Fibroblast of lung (primary cell): ENCODE measurements at regions not wholly inside any gene's neighbourhood (a gene's known extent, or its start where the extent isn't known, plus 50 kb on each side); places are given as distances from the start of the nearest gene placed in this dataset.

ENCODE experiments used
- DNase-seq, 2 donors: peaks; one replicate each; pipeline versions ENCODE4 v3.0.0 to v3.0.0-alpha.2; 2010; ENCODE audit warnings: low read depth in 2 of 2
- H2AFZ ChIP-seq: 2 replicates; pipeline ENCODE4 v1.5.1; 2012; ENCODE audit warnings: low read length, control low read depth, inconsistent platforms
- H3K27ac ChIP-seq: 2 replicates; pipeline ENCODE4 v1.5.1; 2011; ENCODE audit warnings: low read length, control low read depth; ENCODE audit not compliant: insufficient read depth
- H3K27me3 ChIP-seq: 2 replicates; pipeline ENCODE4 v1.5.1; 2011; ENCODE audit warnings: mild to moderate bottlenecking, low read length; ENCODE audit not compliant: control insufficient read depth, insufficient read depth
- H3K36me3 ChIP-seq: 2 replicates; pipeline ENCODE4 v1.5.1; 2011; ENCODE audit warnings: low read length; ENCODE audit not compliant: control insufficient read depth, insufficient read depth
- H3K4me1 ChIP-seq: 2 replicates; pipeline ENCODE4 v1.5.1; 2011; ENCODE audit warnings: low read length; ENCODE audit not compliant: control insufficient read depth, insufficient read depth; ENCODE audit errors: extremely low read depth
- H3K4me2 ChIP-seq: 2 replicates; pipeline ENCODE4 v1.5.1; 2011; ENCODE audit warnings: low read length, control low read depth; ENCODE audit not compliant: insufficient read depth; ENCODE audit errors: extremely low read depth
- H3K4me3 ChIP-seq, 4 experiments: fragments of 200-600 bp in 1 of 4; sonication (generic) in 1 of 4; replicated peaks in 1 of 4; 2 replicates each; pipeline ENCODE4 v1.5.1; 2011 to 2016; ENCODE audit warnings: low read length in 4 of 4, low read depth in 3 of 4, mild to moderate bottlenecking in 3 of 4, control low read depth in 2 of 4, inconsistent platforms in 1 of 4, mixed read lengths in 1 of 4; ENCODE audit not compliant: insufficient read depth in 1 of 4; ENCODE audit errors: control extremely low read depth in 1 of 4
- H3K79me2 ChIP-seq: 2 replicates; pipeline ENCODE4 v1.5.1; 2012; ENCODE audit warnings: mild to moderate bottlenecking, low read length, inconsistent platforms; ENCODE audit not compliant: control insufficient read depth, insufficient read depth
- H3K9ac ChIP-seq: 2 replicates; pipeline ENCODE4 v1.5.1; 2011; ENCODE audit warnings: mild to moderate bottlenecking, low read length, control low read depth; ENCODE audit not compliant: insufficient read depth
- H3K9me3 ChIP-seq: 2 replicates; pipeline ENCODE4 v1.5.1; 2012; ENCODE audit warnings: low read depth, low read length; ENCODE audit not compliant: control insufficient read depth, insufficient read depth
- H4K20me1 ChIP-seq: 2 replicates; pipeline ENCODE4 v1.5.1; 2011; ENCODE audit warnings: low read length; ENCODE audit not compliant: control insufficient read depth, insufficient read depth; ENCODE audit errors: extremely low read depth
- EZH2 ChIP-seq: IDR thresholded peaks from 2 replicates; pipeline ENCODE4 v1.5.1; 2012; ENCODE audit warnings: low read length, control low read depth, mild to moderate bottlenecking; ENCODE audit errors: missing control alignments
- TF ChIP-seq, protein P1 (sequence below), 2 donors: IDR thresholded peaks in 1 of 2; conservative IDR thresholded peaks in 1 of 2; 1 replicate in 1 of 2; 2 replicates in 1 of 2; pipeline ENCODE4 v1.5.1; 2011 to 2012; ENCODE audit warnings: low read length in 2 of 2, control low read depth in 1 of 2, inconsistent platforms in 1 of 2, low read depth in 1 of 2, mild to moderate bottlenecking in 1 of 2

- TF ChIP-seq, protein P1, sequence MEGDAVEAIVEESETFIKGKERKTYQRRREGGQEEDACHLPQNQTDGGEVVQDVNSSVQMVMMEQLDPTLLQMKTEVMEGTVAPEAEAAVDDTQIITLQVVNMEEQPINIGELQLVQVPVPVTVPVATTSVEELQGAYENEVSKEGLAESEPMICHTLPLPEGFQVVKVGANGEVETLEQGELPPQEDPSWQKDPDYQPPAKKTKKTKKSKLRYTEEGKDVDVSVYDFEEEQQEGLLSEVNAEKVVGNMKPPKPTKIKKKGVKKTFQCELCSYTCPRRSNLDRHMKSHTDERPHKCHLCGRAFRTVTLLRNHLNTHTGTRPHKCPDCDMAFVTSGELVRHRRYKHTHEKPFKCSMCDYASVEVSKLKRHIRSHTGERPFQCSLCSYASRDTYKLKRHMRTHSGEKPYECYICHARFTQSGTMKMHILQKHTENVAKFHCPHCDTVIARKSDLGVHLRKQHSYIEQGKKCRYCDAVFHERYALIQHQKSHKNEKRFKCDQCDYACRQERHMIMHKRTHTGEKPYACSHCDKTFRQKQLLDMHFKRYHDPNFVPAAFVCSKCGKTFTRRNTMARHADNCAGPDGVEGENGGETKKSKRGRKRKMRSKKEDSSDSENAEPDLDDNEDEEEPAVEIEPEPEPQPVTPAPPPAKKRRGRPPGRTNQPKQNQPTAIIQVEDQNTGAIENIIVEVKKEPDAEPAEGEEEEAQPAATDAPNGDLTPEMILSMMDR (conservative IDR thresholded peaks at IDR 0.05 in 1 of 2, IDR thresholded peaks at IDR 0.05 in 1 of 2; ENCODE audit: low read depth in 1 of 2, low read length in 2 of 2): no peak
- no peak for TF ChIP-seq EZH2
- no peaks in the 10 kb centered on the region for H4K20me1 ChIP-seq
- no peaks in the 10 kb centered on the region for H3K4me1 ChIP-seq
- no peaks in the 10 kb centered on the region for H3K36me3 ChIP-seq
- H3K9me3 ChIP-seq: no peaks in the 10 kb centered on the region
- H3K27me3 ChIP-seq: no peaks in the 10 kb centered on the region
- no peaks in the 10 kb centered on the region for H3K79me2 ChIP-seq
- no peak overlapping the region for H3K9ac ChIP-seq
- no peak overlapping the region for H3K27ac ChIP-seq
- no peak for DNase-seq
- no peak overlapping the region for H2AFZ ChIP-seq
- H3K4me3 ChIP-seq: no peak overlapping the region
- no peak overlapping the region for H3K4me2 ChIP-seq
Measured at GRCh38 chr5:7245121-7245651, 150.8 kb upstream of the ADCY2 start.

GRCh38 chr5:7246287-7246686, 149.7 kb upstream of the ADCY2 start:
- H2AFZ ChIP-seq: no peak overlapping the region

DNA sequence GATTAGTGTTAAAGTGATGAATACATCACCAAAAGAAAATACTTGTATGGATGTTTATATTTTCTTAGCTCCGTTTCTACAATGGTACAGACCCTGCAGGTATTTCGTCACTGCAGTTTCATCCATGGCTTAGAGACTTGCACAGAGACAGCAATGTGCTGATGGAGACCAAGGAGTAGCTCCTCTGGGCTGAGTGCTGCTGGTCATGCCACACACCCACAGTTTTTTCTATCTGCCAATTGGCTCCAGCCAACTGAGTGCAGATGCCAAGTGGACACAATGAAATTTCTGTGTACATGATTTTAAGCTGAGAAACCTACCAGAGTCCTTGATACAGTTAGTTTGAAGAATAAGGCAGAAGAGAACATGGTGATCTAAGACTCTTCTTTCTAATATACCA, 145.9 kb upstream of the ADCY2 start:
- Histone ChIP-seq H3K4me2 (no peak overlapping the region), H3K27ac (no peak overlapping the region)
- DNase-seq: no peak

More at GRCh38 chr5:7246287-7246686, 149.7 kb upstream of the ADCY2 start:
- Histone ChIP-seq H4K20me1 (no peaks in the 10 kb centered on the region), H3K9ac (no peak overlapping the region), H3K36me3 (no peaks in the 10 kb centered on the region), H3K79me2 (no peaks in the 10 kb centered on the region), H3K4me2 (no peak overlapping the region), H3K27me3 (no peaks in the 10 kb centered on the region), H3K4me3 (no peak overlapping the region), H3K4me1 (no peaks in the 10 kb centered on the region), H3K27ac (no peak overlapping the region), H3K9me3 (no peaks in the 10 kb centered on the region)
- DNase-seq: no peak
- TF ChIP-seq, protein P1 (conservative IDR thresholded peaks at IDR 0.05 in 1 of 2, IDR thresholded peaks at IDR 0.05 in 1 of 2; ENCODE audit: low read depth in 1 of 2, low read length in 2 of 2): no peak
- no peak for TF ChIP-seq EZH2

More for the DNA sequence above, 145.9 kb upstream of the ADCY2 start:
- Histone ChIP-seq H3K4me3 (no peak overlapping the region), H3K9me3 (no peaks in the 10 kb centered on the region), H3K79me2 (no peaks in the 10 kb centered on the region), H3K36me3 (no peaks in the 10 kb centered on the region), H2AFZ (no peak overlapping the region), H3K4me1 (no peaks in the 10 kb centered on the region), H3K27me3 (no peaks in the 10 kb centered on the region), H3K9ac (no peak overlapping the region), H4K20me1 (no peaks in the 10 kb centered on the region)
- no peak for TF ChIP-seq EZH2
- TF ChIP-seq, protein P1 (conservative IDR thresholded peaks at IDR 0.05 in 1 of 2, IDR thresholded peaks at IDR 0.05 in 1 of 2; ENCODE audit: low read depth in 1 of 2, low read length in 2 of 2): no peak
